Body of pancreas (tissue), 4 donors: ENCODE measurements at regions not wholly inside any gene's neighbourhood (a gene's known extent, or its start where the extent isn't known, plus 50 kb on each side); places are given as distances from the start of the nearest gene placed in this dataset.

ENCODE experiments used
- POLR2A ChIP-seq, 3 donors: fragments of 450-650 bp; IDR thresholded peaks; one replicate each; pipeline ENCODE4 v1.6.1; 2016; ENCODE audit warnings: antibody characterized with exemption in 3 of 3, mild to moderate bottlenecking in 2 of 3
- TF ChIP-seq, protein P1 (sequence below), 7 experiments: fragments of 450-650 bp in 4 of 7; fragments of 200-600 bp in 3 of 7; sonication (generic) in 3 of 7; IDR thresholded peaks; one replicate each; pipeline ENCODE4 v1.5.1; 2016 to 2019; ENCODE audit warnings: antibody characterized with exemption in 7 of 7

DNA sequence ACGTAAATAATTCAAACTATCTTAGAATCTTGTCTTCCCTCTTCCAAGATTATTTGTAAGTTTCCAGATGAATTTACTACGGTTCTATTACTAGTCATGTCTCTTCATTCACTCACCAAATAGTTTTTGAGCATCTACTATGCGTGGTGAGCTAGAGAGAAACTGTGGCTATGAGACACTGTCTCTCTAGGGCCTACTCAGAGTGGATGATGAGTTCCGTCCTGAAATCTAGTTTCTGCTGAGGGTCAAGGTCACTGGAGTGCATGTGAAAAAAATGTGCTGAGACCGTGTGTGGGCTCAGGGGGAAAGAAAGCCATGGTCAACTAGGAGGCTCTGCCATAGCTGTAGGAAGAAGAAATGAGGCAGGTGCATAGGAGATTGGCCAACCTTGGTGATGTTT is 320.2 kb upstream of the GATB start:
- TF ChIP-seq POLR2A (IDR thresholded peaks at IDR 0.05): no peak
- TF ChIP-seq, protein P1, sequence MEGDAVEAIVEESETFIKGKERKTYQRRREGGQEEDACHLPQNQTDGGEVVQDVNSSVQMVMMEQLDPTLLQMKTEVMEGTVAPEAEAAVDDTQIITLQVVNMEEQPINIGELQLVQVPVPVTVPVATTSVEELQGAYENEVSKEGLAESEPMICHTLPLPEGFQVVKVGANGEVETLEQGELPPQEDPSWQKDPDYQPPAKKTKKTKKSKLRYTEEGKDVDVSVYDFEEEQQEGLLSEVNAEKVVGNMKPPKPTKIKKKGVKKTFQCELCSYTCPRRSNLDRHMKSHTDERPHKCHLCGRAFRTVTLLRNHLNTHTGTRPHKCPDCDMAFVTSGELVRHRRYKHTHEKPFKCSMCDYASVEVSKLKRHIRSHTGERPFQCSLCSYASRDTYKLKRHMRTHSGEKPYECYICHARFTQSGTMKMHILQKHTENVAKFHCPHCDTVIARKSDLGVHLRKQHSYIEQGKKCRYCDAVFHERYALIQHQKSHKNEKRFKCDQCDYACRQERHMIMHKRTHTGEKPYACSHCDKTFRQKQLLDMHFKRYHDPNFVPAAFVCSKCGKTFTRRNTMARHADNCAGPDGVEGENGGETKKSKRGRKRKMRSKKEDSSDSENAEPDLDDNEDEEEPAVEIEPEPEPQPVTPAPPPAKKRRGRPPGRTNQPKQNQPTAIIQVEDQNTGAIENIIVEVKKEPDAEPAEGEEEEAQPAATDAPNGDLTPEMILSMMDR (IDR thresholded peaks at IDR 0.05): no peak
